Renal pelvis (tissue), 1 donor: ENCODE measurements at regions not wholly inside any gene's neighbourhood (a gene's known extent, or its start where the extent isn't known, plus 50 kb on each side); places are given as distances from the start of the nearest gene placed in this dataset.

ENCODE experiments used
- DNase-seq: peaks from one replicate; pipeline ENCODE4 v3.0.0-alpha.2; 2013

- DNase-seq: no peak
Observed at GRCh38 chr14:37894463-37894862, 299.0 kb downstream of the TTC6 start.

- no peak for DNase-seq
Observed at GRCh38 chr14:37899365-37899764, 303.9 kb downstream of the TTC6 start.

GRCh38 chr14:37900561-37900960, 305.1 kb downstream of the TTC6 start:
- DNase-seq: no peak

- no peak for DNase-seq
Observed at GRCh38 chr14:37901978-37902377, 305.7 kb upstream of the SSTR1 start.

GRCh38 chr14:37903343-37904191, 304.1 kb upstream of the SSTR1 start:
- DNase-seq: peak; percentile 40

GRCh38 chr14:37924622-37925021, 283.1 kb upstream of the SSTR1 start:
- no peak for DNase-seq

GRCh38 chr14:37932008-37932407, 275.7 kb upstream of the SSTR1 start:
- DNase-seq: no peak

GRCh38 chr14:37932481-37932880, 275.2 kb upstream of the SSTR1 start:
- no peak for DNase-seq

- no peak for DNase-seq
Observed at GRCh38 chr14:37936971-37937370, 270.7 kb upstream of the SSTR1 start.

- DNase-seq: no peak
Observed at GRCh38 chr14:37939442-37940028, 268.2 kb upstream of the SSTR1 start.

- DNase-seq: no peak
Observed at GRCh38 chr14:37945959-37946358, 261.7 kb upstream of the SSTR1 start.

- no peak for DNase-seq
Observed at GRCh38 chr14:37946819-37947218, 260.9 kb upstream of the SSTR1 start.

GRCh38 chr14:37948266-37948665, 259.4 kb upstream of the SSTR1 start:
- no peak for DNase-seq

GRCh38 chr14:37968664-37969240, 239.0 kb upstream of the SSTR1 start:
- DNase-seq: no peak

- DNase-seq: no peak
Observed at GRCh38 chr14:37969511-37969979, 238.2 kb upstream of the SSTR1 start.

GRCh38 chr14:37970696-37971095, 237.0 kb upstream of the SSTR1 start:
- DNase-seq: no peak

GRCh38 chr14:37972941-37973887, 234.5 kb upstream of the SSTR1 start:
- peak; percentile 9 for DNase-seq

- DNase-seq: no peak
Observed at GRCh38 chr14:37974421-37974820, 233.3 kb upstream of the SSTR1 start.

GRCh38 chr14:37977481-37977880, 230.2 kb upstream of the SSTR1 start:
- DNase-seq: no peak

- peak; percentile 41 for DNase-seq
Observed at GRCh38 chr14:37985826-37986470, 221.8 kb upstream of the SSTR1 start.

- DNase-seq: no peak
Observed at GRCh38 chr14:37988472-37988871, 219.2 kb upstream of the SSTR1 start.
